T-helper 2 cell treated with Interferon-gamma antibody and Interleukin-4, amounts not matched to agents 100 ng/mL and 5 ng/mL, for 36 hours (primary cell): ENCODE measurements at regions not wholly inside any gene's neighbourhood (a gene's known extent, or its start where the extent isn't known, plus 50 kb on each side); places are given as distances from the start of the nearest gene placed in this dataset.
"Not testable (repeated sequence)": the region's sequence is repeated elsewhere in the genome, so short reads cannot be mapped to it uniquely, and the experiment has no call there.

Source experiments
- intact Hi-C: fragments of 100-400 bp; cut with micrococcal nuclease; formaldehyde crosslinking; loops from one replicate; pipeline ENCODE4 v1.15.1; 2023

GRCh38 chr18:55753643-55754263 lies 165.8 kb upstream of the TCF4 start:
- intact Hi-C loops = no loop called here

GRCh38 chr18:55751476-55751875 lies 163.5 kb upstream of the TCF4 start:
- intact Hi-C loops = no loop called here

- intact Hi-C loops = no loop called here
Observed at GRCh38 chr18:55748227-55748738, 160.3 kb upstream of the TCF4 start.

- intact Hi-C loops = no loop called here
Observed at GRCh38 chr18:55744206-55744605, 156.2 kb upstream of the TCF4 start.

- intact Hi-C loops = no loop called here
Observed at GRCh38 chr18:55743736-55744135, 155.7 kb upstream of the TCF4 start.

- intact Hi-C loops = no loop called here
Observed at GRCh38 chr18:55743133-55743532, 155.1 kb upstream of the TCF4 start.

GRCh38 chr18:55739488-55739887 lies 151.5 kb upstream of the TCF4 start:
- intact Hi-C loops = no loop called here

- intact Hi-C loops = no loop called here
Observed at GRCh38 chr18:55738483-55739114, 150.6 kb upstream of the TCF4 start.

GRCh38 chr18:55737781-55738468 lies 149.9 kb upstream of the TCF4 start:
- intact Hi-C loops = no loop called here

- intact Hi-C loops = no loop called here
Observed at GRCh38 chr18:55737266-55737665, 149.3 kb upstream of the TCF4 start.

GRCh38 chr18:55735969-55736368 lies 148.0 kb upstream of the TCF4 start:
- intact Hi-C loops = no loop called here

- intact Hi-C loops = no loop called here
Observed at GRCh38 chr18:55735199-55735855, 147.3 kb upstream of the TCF4 start.

GRCh38 chr18:55732227-55733106 lies 144.5 kb upstream of the TCF4 start:
- intact Hi-C loops = no loop called here

- intact Hi-C loops = no loop called here
Observed at GRCh38 chr18:55731594-55732042, 143.6 kb upstream of the TCF4 start.

GRCh38 chr18:55721006-55721405 lies 133.0 kb upstream of the TCF4 start:
- intact Hi-C loops = not testable (repeated sequence)

GRCh38 chr18:55713707-55714106 lies 125.7 kb upstream of the TCF4 start:
- intact Hi-C loops = no loop called here

- intact Hi-C loops = no loop called here
Observed at GRCh38 chr18:55706898-55707297, 118.9 kb upstream of the TCF4 start.

GRCh38 chr18:55699233-55699765 lies 111.3 kb upstream of the TCF4 start:
- intact Hi-C loops = no loop called here

- intact Hi-C loops = no loop called here
Observed at GRCh38 chr18:55696811-55697210, 108.8 kb upstream of the TCF4 start.

GRCh38 chr18:55695091-55695490 lies 107.1 kb upstream of the TCF4 start:
- intact Hi-C loops = no loop called here

GRCh38 chr18:55694291-55694690 lies 106.3 kb upstream of the TCF4 start:
- intact Hi-C loops = no loop called here
